Retinal pigment epithelial cell (primary cell): ENCODE measurements at regions not wholly inside any gene's neighbourhood (a gene's known extent, or its start where the extent isn't known, plus 50 kb on each side); places are given as distances from the start of the nearest gene placed in this dataset.

Experiments used
- DNase-seq: peaks from one replicate; pipeline ENCODE4 v3.0.0-alpha.2; 2010; ENCODE audit warnings: low read depth
- H3K4me3 ChIP-seq: 2 replicates; pipeline ENCODE4 v1.5.1; 2011; ENCODE audit warnings: mild to moderate bottlenecking, low read length, control low read depth, moderate library complexity
- TF ChIP-seq, protein P1 (sequence below): conservative IDR thresholded peaks from 2 replicates; pipeline ENCODE4 v1.5.1; 2011; ENCODE audit warnings: low read depth, low read length, control low read depth, inconsistent platforms

GRCh38 chr1:199403531-199404116, 623.9 kb upstream of the NR5A2 start:
- peak; percentile 82 for DNase-seq
- no peak overlapping the region for H3K4me3 ChIP-seq
- TF ChIP-seq, protein P1, sequence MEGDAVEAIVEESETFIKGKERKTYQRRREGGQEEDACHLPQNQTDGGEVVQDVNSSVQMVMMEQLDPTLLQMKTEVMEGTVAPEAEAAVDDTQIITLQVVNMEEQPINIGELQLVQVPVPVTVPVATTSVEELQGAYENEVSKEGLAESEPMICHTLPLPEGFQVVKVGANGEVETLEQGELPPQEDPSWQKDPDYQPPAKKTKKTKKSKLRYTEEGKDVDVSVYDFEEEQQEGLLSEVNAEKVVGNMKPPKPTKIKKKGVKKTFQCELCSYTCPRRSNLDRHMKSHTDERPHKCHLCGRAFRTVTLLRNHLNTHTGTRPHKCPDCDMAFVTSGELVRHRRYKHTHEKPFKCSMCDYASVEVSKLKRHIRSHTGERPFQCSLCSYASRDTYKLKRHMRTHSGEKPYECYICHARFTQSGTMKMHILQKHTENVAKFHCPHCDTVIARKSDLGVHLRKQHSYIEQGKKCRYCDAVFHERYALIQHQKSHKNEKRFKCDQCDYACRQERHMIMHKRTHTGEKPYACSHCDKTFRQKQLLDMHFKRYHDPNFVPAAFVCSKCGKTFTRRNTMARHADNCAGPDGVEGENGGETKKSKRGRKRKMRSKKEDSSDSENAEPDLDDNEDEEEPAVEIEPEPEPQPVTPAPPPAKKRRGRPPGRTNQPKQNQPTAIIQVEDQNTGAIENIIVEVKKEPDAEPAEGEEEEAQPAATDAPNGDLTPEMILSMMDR = no peak

GRCh38 chr1:199404191-199404590, 623.3 kb upstream of the NR5A2 start:
- H3K4me3 ChIP-seq = no peak overlapping the region
- DNase-seq = no peak
- TF ChIP-seq, protein P1 = no peak

DNA sequence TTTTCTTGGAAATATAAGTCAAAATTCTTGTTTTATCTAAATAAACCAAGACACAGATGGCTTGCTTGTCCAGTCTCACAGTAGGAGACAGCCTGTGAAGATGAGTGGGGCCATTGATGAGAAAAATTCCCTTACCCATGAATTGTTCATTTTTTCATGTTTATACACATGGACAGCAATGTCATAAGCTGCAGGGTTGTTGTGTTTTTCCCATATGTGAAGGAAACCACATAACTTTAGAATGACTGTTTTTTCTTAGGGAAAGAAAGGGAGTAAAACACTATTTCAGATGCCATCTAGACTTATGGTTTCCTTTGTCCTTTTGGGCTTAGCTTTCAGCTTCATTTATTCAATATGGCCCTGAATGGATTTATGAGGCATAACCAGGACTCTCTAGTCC, 622.5 kb upstream of the NR5A2 start:
- TF ChIP-seq, protein P1 = no peak
- H3K4me3 ChIP-seq = no peak overlapping the region
- DNase-seq = no peak

GRCh38 chr1:199405634-199406196, 621.8 kb upstream of the NR5A2 start:
- no peak for DNase-seq
- no peak overlapping the region for H3K4me3 ChIP-seq
- TF ChIP-seq, protein P1 = no peak

- TF ChIP-seq, protein P1 = no peak
Observed at GRCh38 chr1:199410462-199410861, 617.0 kb upstream of the NR5A2 start.

DNA sequence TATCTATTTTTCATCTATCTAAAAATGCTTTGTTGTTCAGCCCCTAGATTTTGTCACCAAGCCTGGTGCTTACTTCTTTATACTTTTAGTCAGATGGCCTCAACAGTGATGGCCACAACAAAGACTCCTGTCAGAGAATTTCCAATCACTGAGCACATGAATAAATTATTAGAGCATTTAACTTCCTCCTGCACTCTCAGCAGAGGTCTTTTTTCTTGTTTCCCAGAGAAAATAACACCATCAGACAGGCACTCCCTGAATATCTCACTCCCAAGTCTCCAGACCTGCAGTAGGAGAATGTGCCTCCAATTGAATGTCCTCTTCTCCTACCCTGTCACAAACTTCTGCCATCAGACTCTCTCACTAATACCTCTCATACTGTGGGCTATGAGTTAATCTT, 616.0 kb upstream of the NR5A2 start:
- TF ChIP-seq, protein P1 = no peak
- DNase-seq = no peak
- H3K4me3 ChIP-seq = no peak overlapping the region

More at GRCh38 chr1:199410462-199410861, 617.0 kb upstream of the NR5A2 start:
- no peak for DNase-seq
- H3K4me3 ChIP-seq = no peak overlapping the region

DNA sequence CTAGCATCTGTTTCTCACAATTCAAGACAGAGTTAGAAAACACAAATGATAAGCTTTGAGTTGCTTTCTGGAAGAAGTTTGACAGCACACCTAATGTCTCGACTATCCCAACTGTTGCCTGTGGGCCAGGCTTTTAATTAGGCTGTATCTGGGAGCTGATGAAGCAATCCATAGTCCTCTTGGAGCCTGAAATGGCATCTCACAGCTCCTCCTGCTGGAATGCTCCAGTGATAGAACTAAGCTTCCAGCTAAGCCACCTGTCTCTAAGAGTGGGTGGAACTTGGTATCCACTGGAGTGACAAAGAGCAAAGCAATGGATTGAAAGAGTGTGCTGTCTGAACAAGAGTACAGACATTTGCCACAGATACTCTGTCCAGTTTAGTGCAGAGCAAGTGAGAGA, 605.3 kb upstream of the NR5A2 start:
- DNase-seq = no peak
- TF ChIP-seq, protein P1 = peak; percentile 66
- no peak overlapping the region for H3K4me3 ChIP-seq
